HL-60 (cell line): ENCODE measurements at regions not wholly inside any gene's neighbourhood (a gene's known extent, or its start where the extent isn't known, plus 50 kb on each side); places are given as distances from the start of the nearest gene placed in this dataset.

Experiments
- DNase-seq, 2 experiments: peaks; one replicate each; pipeline ENCODE4 v3.0.0-alpha.2; 2010 to 2020; ENCODE audit warnings: low read depth in 1 of 2, low spot score in 1 of 2
- H3K27ac ChIP-seq: fragments of 250-450 bp; sonication (Bioruptor Pico); replicated peaks from 2 replicates; pipeline ENCODE4 v1.5.1; 2020; ENCODE audit warnings: mild to moderate bottlenecking, moderate library complexity
- H3K27me3 ChIP-seq: fragments of 250-450 bp; sonication (Bioruptor Pico); 2 replicates; pipeline ENCODE4 v1.5.1; 2021; ENCODE audit warnings: mild to moderate bottlenecking, moderate library complexity; ENCODE audit not compliant: insufficient read depth, poor library complexity, severe bottlenecking
- H3K4me3 ChIP-seq: replicated peaks from 2 replicates; pipeline ENCODE4 v1.5.1; 2011; ENCODE audit warnings: mild to moderate bottlenecking, control low read depth, low read length; ENCODE audit not compliant: insufficient read depth
- CTCF ChIP-seq: IDR thresholded peaks from one replicate; pipeline ENCODE4 v1.5.1; 2011; ENCODE audit warnings: low read length, control low read depth, inconsistent platforms; ENCODE audit not compliant: insufficient read depth
- GABPA ChIP-seq: IDR thresholded peaks from 2 replicates; pipeline ENCODE4 v1.6.1; 2012; ENCODE audit warnings: low read depth
- POLR2AphosphoS5 ChIP-seq: IDR thresholded peaks from 2 replicates; pipeline ENCODE4 v1.6.1; 2012; ENCODE audit warnings: low read depth
- REST ChIP-seq: IDR thresholded peaks from 2 replicates; pipeline ENCODE4 v1.6.1; 2012; ENCODE audit warnings: low read depth; ENCODE audit not compliant: insufficient replicate concordance
- SPI1 ChIP-seq: IDR thresholded peaks from 2 replicates; pipeline ENCODE4 v1.6.1; 2012; ENCODE audit warnings: low read depth, mild to moderate bottlenecking, borderline replicate concordance

- no peak overlapping the region for H3K27ac ChIP-seq
- H3K4me3 ChIP-seq: no peak overlapping the region
- no peak for TF ChIP-seq POLR2AphosphoS5
- TF ChIP-seq CTCF: no peak
- no peak for TF ChIP-seq SPI1
- no peak for TF ChIP-seq GABPA
- no peak for TF ChIP-seq REST
- DNase-seq: no peak
- no peaks in the 10 kb centered on the region for H3K27me3 ChIP-seq
These were observed 143.9 kb upstream of the HS3ST2 start for GRCh38 chr16:22670044-22670536.

- no peak for TF ChIP-seq GABPA
- TF ChIP-seq POLR2AphosphoS5: no peak
- no peak for TF ChIP-seq SPI1
- TF ChIP-seq CTCF: no peak
- TF ChIP-seq REST: no peak
These were observed 143.4 kb upstream of the HS3ST2 start for GRCh38 chr16:22670551-22671041.

GRCh38 chr16:22671301-22672076 lies 142.5 kb upstream of the HS3ST2 start:
- DNase-seq: no peak
- TF ChIP-seq CTCF: no peak
- no peak for TF ChIP-seq REST
- no peak for TF ChIP-seq POLR2AphosphoS5
- no peak for TF ChIP-seq SPI1
- no peak for TF ChIP-seq GABPA
- Histone ChIP-seq H3K27me3 (no peaks in the 10 kb centered on the region), H3K4me3 (no peak overlapping the region), H3K27ac (no peak overlapping the region)

More at GRCh38 chr16:22670551-22671041, 143.4 kb upstream of the HS3ST2 start:
- H3K27ac ChIP-seq: no peak overlapping the region
- H3K27me3 ChIP-seq: no peaks in the 10 kb centered on the region
- DNase-seq: no peak
- no peak overlapping the region for H3K4me3 ChIP-seq
